ENCODE measurements at regions not wholly inside any gene's neighbourhood (a gene's known extent, or its start where the extent isn't known, plus 50 kb on each side); places are given as distances from the start of the nearest gene placed in this dataset.

GRCh38 chr2:145016711-145017110 lies 496.8 kb upstream of the ZEB2 start:
- TF ChIP-seq TOX (CRISPR knock-in tag; IDR thresholded peaks at IDR 0.05; ENCODE audit: borderline replicate concordance) (no peak), PATZ1 (CRISPR knock-in tag; IDR thresholded peaks at IDR 0.05; ENCODE audit: borderline replicate concordance) (no peak), PPARA (CRISPR knock-in tag; IDR thresholded peaks at IDR 0.05; ENCODE audit: borderline replicate concordance) (no peak), ZFP3 (CRISPR knock-in tag; IDR thresholded peaks at IDR 0.05) (no peak), ISL1 (CRISPR knock-in tag; IDR thresholded peaks at IDR 0.05) (no peak), ZNF565 (CRISPR knock-in tag; conservative IDR thresholded peaks at IDR 0.05; ENCODE audit: low read depth) (no peak), ARNTL (CRISPR knock-in tag; IDR thresholded peaks at IDR 0.05; ENCODE audit: borderline replicate concordance, low read depth) (no peak), ZFP30 (CRISPR knock-in tag; IDR thresholded peaks at IDR 0.05) (no peak), POU6F1 (CRISPR knock-in tag; IDR thresholded peaks at IDR 0.05; ENCODE audit: borderline replicate concordance, low read depth) (no peak)
